B cell (primary cell): ENCODE measurements at regions not wholly inside any gene's neighbourhood (a gene's known extent, or its start where the extent isn't known, plus 50 kb on each side); places are given as distances from the start of the nearest gene placed in this dataset.

ENCODE experiments used
- CTCF ChIP-seq: fragments of 200-600 bp; IDR thresholded peaks from one replicate; pipeline ENCODE4 v1.8.0; 2022; ENCODE audit warnings: antibody characterized with exemption, mild to moderate bottlenecking
- EZH2 ChIP-seq: IDR thresholded peaks from 2 replicates; pipeline ENCODE4 v1.6.1; 2012; ENCODE audit warnings: borderline replicate concordance, low read depth, mild to moderate bottlenecking, moderate library complexity, low read length; ENCODE audit not compliant: insufficient read depth, poor library complexity, severe bottlenecking

DNA sequence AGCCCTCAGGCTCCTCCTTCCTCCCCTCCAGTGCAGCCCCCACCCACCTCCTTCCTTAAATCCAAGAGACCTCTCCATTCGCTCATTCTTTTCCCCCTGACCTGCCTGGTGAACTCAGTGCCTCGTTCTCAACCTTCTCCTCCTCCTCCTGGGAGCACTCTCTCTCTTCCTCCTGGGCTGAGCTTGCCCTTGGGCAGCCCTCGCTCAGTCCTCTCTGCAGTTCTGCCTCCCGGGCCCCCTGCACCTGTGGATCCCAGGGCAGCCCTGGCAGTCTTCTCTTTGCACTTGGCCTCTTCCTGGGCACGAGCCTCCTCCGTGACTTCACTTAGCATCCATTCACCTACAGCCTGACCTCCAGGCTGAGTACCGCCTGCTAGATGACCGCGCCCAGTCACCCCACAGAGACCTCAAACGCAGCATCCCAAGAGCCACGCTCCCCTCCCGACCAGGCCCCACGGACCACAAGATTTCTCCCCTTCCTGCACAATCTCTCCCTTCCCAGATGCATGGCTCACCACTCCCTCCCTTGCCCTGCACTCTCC lies 58.9 kb upstream of the ID2 start:
- TF ChIP-seq CTCF (no peak), EZH2 (no peak)
